ENCODE measurements at regions not wholly inside any gene's neighbourhood (a gene's known extent, or its start where the extent isn't known, plus 50 kb on each side); places are given as distances from the start of the nearest gene placed in this dataset.

DNA sequence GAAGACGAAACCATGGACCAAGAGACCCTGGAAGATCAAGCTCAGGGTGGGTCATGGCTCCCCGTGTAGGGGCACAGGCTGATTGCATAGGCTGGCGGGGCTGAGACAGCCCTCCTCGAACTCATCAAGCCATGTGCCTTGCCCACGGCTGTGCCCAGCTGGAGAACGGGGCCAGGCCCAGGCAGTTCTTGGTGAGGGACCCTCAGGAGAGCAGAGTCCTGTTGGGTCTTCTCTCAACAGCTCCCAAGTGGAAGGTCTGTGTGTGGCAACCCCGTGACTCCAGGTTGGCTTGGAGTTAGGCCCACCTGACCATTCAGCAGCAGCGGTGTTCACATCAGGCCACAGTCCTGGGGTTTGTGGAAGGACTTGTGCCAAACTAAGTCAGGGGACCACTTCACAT, 276.5 kb downstream of the QKI start:
- TF ChIP-seq, protein P1, sequence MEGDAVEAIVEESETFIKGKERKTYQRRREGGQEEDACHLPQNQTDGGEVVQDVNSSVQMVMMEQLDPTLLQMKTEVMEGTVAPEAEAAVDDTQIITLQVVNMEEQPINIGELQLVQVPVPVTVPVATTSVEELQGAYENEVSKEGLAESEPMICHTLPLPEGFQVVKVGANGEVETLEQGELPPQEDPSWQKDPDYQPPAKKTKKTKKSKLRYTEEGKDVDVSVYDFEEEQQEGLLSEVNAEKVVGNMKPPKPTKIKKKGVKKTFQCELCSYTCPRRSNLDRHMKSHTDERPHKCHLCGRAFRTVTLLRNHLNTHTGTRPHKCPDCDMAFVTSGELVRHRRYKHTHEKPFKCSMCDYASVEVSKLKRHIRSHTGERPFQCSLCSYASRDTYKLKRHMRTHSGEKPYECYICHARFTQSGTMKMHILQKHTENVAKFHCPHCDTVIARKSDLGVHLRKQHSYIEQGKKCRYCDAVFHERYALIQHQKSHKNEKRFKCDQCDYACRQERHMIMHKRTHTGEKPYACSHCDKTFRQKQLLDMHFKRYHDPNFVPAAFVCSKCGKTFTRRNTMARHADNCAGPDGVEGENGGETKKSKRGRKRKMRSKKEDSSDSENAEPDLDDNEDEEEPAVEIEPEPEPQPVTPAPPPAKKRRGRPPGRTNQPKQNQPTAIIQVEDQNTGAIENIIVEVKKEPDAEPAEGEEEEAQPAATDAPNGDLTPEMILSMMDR (IDR thresholded peaks at IDR 0.05; ENCODE audit: low read depth, low read length, poor library complexity, severe bottlenecking): no peak
- TF ChIP-seq EZH2phosphoT487 (IDR thresholded peaks at IDR 0.05; ENCODE audit: borderline replicate concordance, low read length): no peak
